PC-9 (cell line): ENCODE measurements at regions not wholly inside any gene's neighbourhood (a gene's known extent, or its start where the extent isn't known, plus 50 kb on each side); places are given as distances from the start of the nearest gene placed in this dataset.

Experiments used
- CTCF ChIP-seq: fragments of 200-600 bp; sonication (generic); conservative IDR thresholded peaks from 2 replicates; pipeline ENCODE4 v1.6.1; 2017; ENCODE audit warnings: mixed run types, antibody characterized with exemption, mild to moderate bottlenecking, moderate library complexity
- EZH2 ChIP-seq: fragments of 200-600 bp; sonication (generic); IDR thresholded peaks from 2 replicates; pipeline ENCODE4 v1.8.0; 2017; ENCODE audit warnings: antibody characterized with exemption, low read depth

- no peak for TF ChIP-seq EZH2
- no peak for TF ChIP-seq CTCF
Observed at GRCh38 chr4:170697845-170698244, 608.1 kb upstream of the AADAT start.
